ENCODE measurements at regions not wholly inside any gene's neighbourhood (a gene's known extent, or its start where the extent isn't known, plus 50 kb on each side); places are given as distances from the start of the nearest gene placed in this dataset.

DNA sequence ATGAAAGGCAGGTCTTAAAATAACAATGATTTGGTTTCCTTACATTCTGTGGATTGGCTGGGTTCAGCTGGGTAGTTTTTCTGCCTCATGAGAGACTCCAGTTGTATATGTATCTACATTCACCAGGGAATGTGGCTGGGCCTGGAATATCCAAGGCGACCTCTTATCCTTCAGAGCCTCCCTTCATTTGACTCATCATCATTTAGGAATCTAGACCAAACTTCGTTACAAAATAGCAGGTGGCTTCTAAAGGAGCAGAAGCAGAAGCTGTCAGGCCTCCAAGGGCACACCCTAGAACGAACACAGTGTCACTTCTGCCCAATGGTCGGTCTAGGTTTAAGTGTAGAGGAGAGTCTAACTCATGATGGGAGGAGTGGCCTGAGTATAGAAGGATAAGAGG, 204.2 kb downstream of the EN1 start:
- Histone ChIP-seq H3K36me3 (ENCODE audit: control insufficient read depth in 2 of 2, insufficient read depth in 2 of 2, low read length in 1 of 2) (no peaks in the 10 kb centered on the region), H3K4me3 (no peak overlapping the region), H3K4me1 (ENCODE audit: control insufficient read depth, insufficient read depth, low read length) (no peaks in the 10 kb centered on the region), H3K27me3 (replicated peaks in 1 of 2; ENCODE audit: control insufficient read depth in 2 of 2, insufficient read depth in 2 of 2, low read length in 1 of 2) (no peaks in the 10 kb centered on the region), H2AFZ (ENCODE audit: control insufficient read depth, low read depth, low read length) (no peak overlapping the region), H3K79me2 (ENCODE audit: control insufficient read depth, insufficient read depth, low read length) (no peaks in the 10 kb centered on the region), H4K20me1 (ENCODE audit: control insufficient read depth, insufficient read depth) (no peaks in the 10 kb centered on the region), H3K9me3 (replicated peaks; ENCODE audit: control insufficient read depth, insufficient read depth, low read length) (no peaks in the 10 kb centered on the region), H3K27ac (ENCODE audit: control insufficient read depth, insufficient read depth) (no peak overlapping the region), H3K4me2 (ENCODE audit: control insufficient read depth, insufficient read depth) (no peak overlapping the region), H3K9ac (ENCODE audit: control insufficient read depth, insufficient read depth, low read length) (no peak overlapping the region)
- TF ChIP-seq ZBTB11 (CRISPR knock-in tag; IDR thresholded peaks at IDR 0.05) (no peak), MYB (IDR thresholded peaks at IDR 0.05; ENCODE audit: borderline replicate concordance, low read depth, low read length) (no peak), YBX1 (IDR thresholded peaks at IDR 0.05) (no peak), POLR2AphosphoS2 (IDR thresholded peaks at IDR 0.05; ENCODE audit: low read depth, low read length) (no peak), REST (IDR thresholded peaks at IDR 0.05; ENCODE audit: low read depth, low read length) (no peak), CHD2 (IDR thresholded peaks at IDR 0.05; ENCODE audit: borderline replicate concordance, low read depth, low read length) (no peak), STAT3 (IDR thresholded peaks at IDR 0.05; ENCODE audit: low read depth, low read length) (no peak), ZNF24 (IDR thresholded peaks at IDR 0.05) (no peak), BCLAF1 (IDR thresholded peaks at IDR 0.05) (no peak), NR2F1 (conservative IDR thresholded peaks at IDR 0.05) (no peak)
- CTCF ChIA-PET = no interaction called here
- no TSS peak for BruUV-seq (replicated peaks)
- ATAC-seq = no peak
- intact Hi-C loops (cut with micrococcal nuclease; ENCODE audit: unreplicated experiment) = no loop called here
- no peak for DNase-seq (ENCODE audit: low read depth, low spot score)
- WGBS (ENCODE audit: insufficient coverage, insufficient replicate concordance, low lambda C conversion rate, missing lambda C conversion rate) = 10% methylated on average over 4 of the region's 4 CpGs
- RAD21 ChIA-PET (ENCODE audit: unreplicated experiment) = no interaction called here
- POLR2A ChIA-PET = no interaction called here
- FAIRE-seq = no peak
- SMC1A ChIA-PET (ENCODE audit: uncharacterized antibody, unreplicated experiment) = no interaction called here
- in situ Hi-C loops (cut with MboI) = no loop called here

All from GM12878 (cell line).